ENCODE measurements at regions not wholly inside any gene's neighbourhood (a gene's known extent, or its start where the extent isn't known, plus 50 kb on each side); places are given as distances from the start of the nearest gene placed in this dataset.
A peak's percentile ranks its signal among the peaks of the same experiment; 100 is the strongest.

DNA sequence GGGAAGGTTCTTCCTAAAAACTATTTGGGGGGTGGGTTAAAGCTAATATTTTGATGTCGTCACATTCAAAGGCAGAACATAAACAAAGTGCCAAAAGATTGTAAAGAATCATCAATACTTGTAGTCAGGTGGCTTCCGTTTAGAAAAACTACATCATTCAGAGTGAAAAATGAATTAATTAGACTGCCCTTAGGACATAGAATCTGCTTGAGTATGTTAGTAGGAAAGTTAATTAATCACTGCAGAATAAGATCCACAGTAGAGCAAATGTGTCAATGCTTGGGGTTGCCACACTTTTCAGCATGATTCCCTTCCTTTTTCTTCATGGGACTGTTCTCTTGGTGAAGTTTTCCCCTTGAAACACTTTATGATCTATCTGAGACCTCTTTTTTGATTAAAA is 166.8 kb upstream of the MTNR1B start:
- no peak overlapping the region for H2AFZ ChIP-seq (ENCODE audit: insufficient read depth, low read length, poor library complexity)
- peaks cover 3% of the 10 kb centered on the region for H3K9me3 ChIP-seq (ENCODE audit: insufficient read depth, low read depth, low read length)
- H3K27ac ChIP-seq (ENCODE audit: low read depth, low read length) = no peak overlapping the region
- no peaks in the 10 kb centered on the region for H3K36me3 ChIP-seq (ENCODE audit: control insufficient read depth in 1 of 2, insufficient read depth in 2 of 2, low read length in 2 of 2)
- H3K4ac ChIP-seq (ENCODE audit: low read depth, low read length) = no peak overlapping the region
- no peak overlapping the region for H3K4me2 ChIP-seq (ENCODE audit: low read length)
- no peak overlapping the region for H3K14ac ChIP-seq (ENCODE audit: low read length)
- H3K4me1 ChIP-seq (ENCODE audit: control insufficient read depth in 1 of 2, insufficient read depth in 2 of 2, low read length in 2 of 2) = no peaks in the 10 kb centered on the region
- no peak overlapping the region for H2BK5ac ChIP-seq (ENCODE audit: low read depth, low read length, poor library complexity)
- no peaks in the 10 kb centered on the region for H3K79me2 ChIP-seq (ENCODE audit: control insufficient read depth, insufficient read depth, low read length, poor library complexity)
- no peaks in the 10 kb centered on the region for H3K27me3 ChIP-seq (ENCODE audit: insufficient read depth, low read length)
- H4K8ac ChIP-seq (ENCODE audit: low read depth, low read length) = no peak overlapping the region
- no peak overlapping the region for H2AK5ac ChIP-seq (ENCODE audit: low read length)
- no peaks in the 10 kb centered on the region for H3K79me1 ChIP-seq (ENCODE audit: low read length)
- H3K18ac ChIP-seq (ENCODE audit: low read length) = no peak overlapping the region
- H3K9ac ChIP-seq (ENCODE audit: low read length) = no peak overlapping the region
- no peak for DNase-seq
- WGBS (ENCODE audit: extremely low coverage, insufficient coverage, insufficient read length) = no CpG with 5 or more reads among the region's 2 CpGs
- no peak overlapping the region for H4K12ac ChIP-seq (ENCODE audit: low read depth, low read length)
- no peak overlapping the region for H3K23ac ChIP-seq (ENCODE audit: low read length)
- H2BK12ac ChIP-seq (ENCODE audit: low read length) = no peak overlapping the region
- no peak overlapping the region for H3K4me3 ChIP-seq (ENCODE audit: low read depth, low read length)
- H4K91ac ChIP-seq (ENCODE audit: low read depth, low read length) = no peak overlapping the region
- no peak overlapping the region for H2BK120ac ChIP-seq (ENCODE audit: insufficient read depth, low read length, poor library complexity)

DNA sequence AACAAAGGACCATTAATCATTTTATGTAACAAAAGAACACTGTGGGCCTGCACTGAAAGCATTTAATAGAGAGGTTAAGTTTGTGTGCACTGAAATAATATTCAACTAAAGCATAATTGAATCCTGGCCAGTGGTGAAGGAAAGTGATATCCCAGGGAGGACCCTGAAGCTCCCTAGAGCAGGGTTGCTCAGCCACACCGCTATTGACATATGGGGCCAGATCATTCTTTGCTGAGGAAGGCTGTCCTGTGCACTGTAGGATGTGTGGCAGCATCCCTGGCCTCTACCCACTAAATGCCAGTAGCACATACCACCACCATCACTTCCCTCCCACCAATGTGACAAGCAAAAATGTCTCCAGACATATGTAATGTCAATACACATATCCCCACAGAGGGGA is 166.1 kb upstream of the MTNR1B start:
- Histone ChIP-seq H3K9me3 (ENCODE audit: insufficient read depth, low read depth, low read length) (peaks cover 3% of the 10 kb centered on the region), H2AFZ (ENCODE audit: insufficient read depth, low read length, poor library complexity) (no peak overlapping the region), H4K8ac (ENCODE audit: low read depth, low read length) (no peak overlapping the region), H2AK5ac (ENCODE audit: low read length) (no peak overlapping the region), H3K18ac (ENCODE audit: low read length) (no peak overlapping the region), H3K14ac (ENCODE audit: low read length) (no peak overlapping the region), H4K12ac (ENCODE audit: low read depth, low read length) (no peak overlapping the region), H2BK120ac (ENCODE audit: insufficient read depth, low read length, poor library complexity) (no peak overlapping the region), H3K79me2 (ENCODE audit: control insufficient read depth, insufficient read depth, low read length, poor library complexity) (no peaks in the 10 kb centered on the region), H3K4me2 (ENCODE audit: low read length) (no peak overlapping the region), H3K4me1 (ENCODE audit: control insufficient read depth in 1 of 2, insufficient read depth in 2 of 2, low read length in 2 of 2) (no peaks in the 10 kb centered on the region), H3K23ac (ENCODE audit: low read length) (no peak overlapping the region), H3K4ac (ENCODE audit: low read depth, low read length) (no peak overlapping the region), H3K9ac (ENCODE audit: low read length) (peak overlapping the region; percentile 22), H2BK12ac (ENCODE audit: low read length) (no peak overlapping the region), H3K27me3 (ENCODE audit: insufficient read depth, low read length) (no peaks in the 10 kb centered on the region), H3K36me3 (ENCODE audit: control insufficient read depth in 1 of 2, insufficient read depth in 2 of 2, low read length in 2 of 2) (no peaks in the 10 kb centered on the region), H3K4me3 (ENCODE audit: low read depth, low read length) (no peak overlapping the region), H2BK5ac (ENCODE audit: low read depth, low read length, poor library complexity) (no peak overlapping the region), H4K91ac (ENCODE audit: low read depth, low read length) (no peak overlapping the region), H3K27ac (ENCODE audit: low read depth, low read length) (no peak overlapping the region), H3K79me1 (ENCODE audit: low read length) (no peaks in the 10 kb centered on the region)
- DNase-seq = no peak
- no CpG with 5 or more reads among the region's 1 CpG for WGBS (ENCODE audit: extremely low coverage, insufficient coverage, insufficient read length)

DNA sequence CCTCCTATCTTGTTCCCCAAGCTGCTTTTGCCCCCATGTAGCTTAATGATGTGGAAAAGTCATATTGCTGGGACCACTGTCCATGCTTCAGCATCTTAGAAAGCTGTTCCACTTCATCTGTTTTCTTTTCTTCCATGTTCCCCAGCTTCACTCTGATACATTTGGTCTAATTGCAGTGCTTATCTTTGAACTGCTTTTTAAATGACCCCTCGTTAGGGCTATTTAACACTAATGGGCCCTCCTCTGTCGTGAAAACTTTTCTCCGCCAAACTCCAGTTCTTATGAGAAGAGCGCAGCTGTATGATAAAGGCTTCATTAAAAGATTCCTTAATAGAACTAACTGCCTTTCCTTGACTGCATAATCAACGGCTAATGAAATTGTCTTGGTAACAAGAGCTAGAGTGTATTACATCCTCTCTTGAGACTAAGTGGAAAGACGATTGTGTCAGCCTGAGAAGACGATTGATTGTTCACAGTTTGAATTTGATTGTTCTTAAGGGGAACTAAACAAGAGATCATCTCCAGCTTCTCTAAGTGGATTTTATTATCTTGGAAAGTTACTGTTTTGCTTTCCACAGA is 165.0 kb upstream of the MTNR1B start:
- no peak overlapping the region for H3K27ac ChIP-seq (ENCODE audit: low read depth, low read length)
- H3K4me2 ChIP-seq (ENCODE audit: low read length) = no peak overlapping the region
- H3K4me3 ChIP-seq (ENCODE audit: low read depth, low read length) = no peak overlapping the region
- no peaks in the 10 kb centered on the region for H3K79me2 ChIP-seq (ENCODE audit: control insufficient read depth, insufficient read depth, low read length, poor library complexity)
- H2BK5ac ChIP-seq (ENCODE audit: low read depth, low read length, poor library complexity) = no peak overlapping the region
- H3K4ac ChIP-seq (ENCODE audit: low read depth, low read length) = no peak overlapping the region
- no peak overlapping the region for H2BK12ac ChIP-seq (ENCODE audit: low read length)
- H2BK120ac ChIP-seq (ENCODE audit: insufficient read depth, low read length, poor library complexity) = no peak overlapping the region
- H3K79me1 ChIP-seq (ENCODE audit: low read length) = no peaks in the 10 kb centered on the region
- no peak overlapping the region for H4K91ac ChIP-seq (ENCODE audit: low read depth, low read length)
- no peaks in the 10 kb centered on the region for H3K4me1 ChIP-seq (ENCODE audit: control insufficient read depth in 1 of 2, insufficient read depth in 2 of 2, low read length in 2 of 2)
- no peak overlapping the region for H4K12ac ChIP-seq (ENCODE audit: low read depth, low read length)
- no peak overlapping the region for H3K23ac ChIP-seq (ENCODE audit: low read length)
- WGBS (ENCODE audit: extremely low coverage, insufficient coverage, insufficient read length) = no CpG with 5 or more reads among the region's 7 CpGs
- no peak overlapping the region for H2AK5ac ChIP-seq (ENCODE audit: low read length)
- H3K27me3 ChIP-seq (ENCODE audit: insufficient read depth, low read length) = no peaks in the 10 kb centered on the region
- no peak for DNase-seq
- no peak overlapping the region for H3K9ac ChIP-seq (ENCODE audit: low read length)
- H3K18ac ChIP-seq (ENCODE audit: low read length) = no peak overlapping the region
- H3K36me3 ChIP-seq (ENCODE audit: control insufficient read depth in 1 of 2, insufficient read depth in 2 of 2, low read length in 2 of 2) = no peaks in the 10 kb centered on the region
- H3K9me3 ChIP-seq (ENCODE audit: insufficient read depth, low read depth, low read length) = peaks cover 3% of the 10 kb centered on the region
- H2AFZ ChIP-seq (ENCODE audit: insufficient read depth, low read length, poor library complexity) = no peak overlapping the region
- H3K14ac ChIP-seq (ENCODE audit: low read length) = no peak overlapping the region
- H4K8ac ChIP-seq (ENCODE audit: low read depth, low read length) = no peak overlapping the region

DNA sequence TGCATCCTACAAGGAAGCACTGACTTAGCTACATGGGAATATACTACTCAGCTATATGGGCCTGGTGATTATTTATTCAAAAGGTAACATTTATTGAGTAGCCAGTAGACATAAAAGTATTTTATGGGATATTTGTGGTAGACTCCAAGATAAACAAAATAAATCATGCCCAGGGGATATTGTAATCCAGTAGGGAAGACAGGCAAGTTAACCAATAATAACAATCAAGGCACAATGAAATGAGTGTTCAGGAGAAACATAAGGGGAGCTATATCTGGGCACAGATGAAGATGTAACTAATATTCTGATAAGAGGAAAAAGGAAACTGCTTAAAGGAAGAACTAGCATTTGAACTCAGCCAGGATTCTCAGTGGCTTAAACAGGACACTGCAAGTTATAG is 161.4 kb upstream of the MTNR1B start:
- Histone ChIP-seq H3K79me2 (ENCODE audit: control insufficient read depth, insufficient read depth, low read length, poor library complexity) (no peaks in the 10 kb centered on the region), H3K4me3 (ENCODE audit: low read depth, low read length) (no peak overlapping the region), H3K23ac (ENCODE audit: low read length) (no peak overlapping the region), H3K27me3 (ENCODE audit: insufficient read depth, low read length) (no peaks in the 10 kb centered on the region), H2BK12ac (ENCODE audit: low read length) (no peak overlapping the region), H2BK120ac (ENCODE audit: insufficient read depth, low read length, poor library complexity) (no peak overlapping the region), H2BK5ac (ENCODE audit: low read depth, low read length, poor library complexity) (no peak overlapping the region), H4K91ac (ENCODE audit: low read depth, low read length) (no peak overlapping the region), H3K27ac (ENCODE audit: low read depth, low read length) (no peak overlapping the region), H2AK5ac (ENCODE audit: low read length) (no peak overlapping the region), H3K4ac (ENCODE audit: low read depth, low read length) (no peak overlapping the region), H4K8ac (ENCODE audit: low read depth, low read length) (no peak overlapping the region), H3K9me3 (ENCODE audit: insufficient read depth, low read depth, low read length) (no peaks in the 10 kb centered on the region), H3K79me1 (ENCODE audit: low read length) (no peaks in the 10 kb centered on the region), H3K9ac (ENCODE audit: low read length) (no peak overlapping the region), H3K4me1 (ENCODE audit: control insufficient read depth in 1 of 2, insufficient read depth in 2 of 2, low read length in 2 of 2) (no peaks in the 10 kb centered on the region), H4K12ac (ENCODE audit: low read depth, low read length) (no peak overlapping the region), H3K36me3 (ENCODE audit: control insufficient read depth in 1 of 2, insufficient read depth in 2 of 2, low read length in 2 of 2) (no peaks in the 10 kb centered on the region), H3K4me2 (ENCODE audit: low read length) (no peak overlapping the region), H3K14ac (ENCODE audit: low read length) (no peak overlapping the region), H3K18ac (ENCODE audit: low read length) (no peak overlapping the region), H2AFZ (ENCODE audit: insufficient read depth, low read length, poor library complexity) (no peak overlapping the region)
- no peak for DNase-seq

Measured in trophoblast cell (in vitro differentiated cells and primary cell).